Vagina (tissue), 2 donors: ENCODE measurements at regions not wholly inside any gene's neighbourhood (a gene's known extent, or its start where the extent isn't known, plus 50 kb on each side); places are given as distances from the start of the nearest gene placed in this dataset.

Experiments
- DNase-seq, 2 donors: peaks; one replicate each; pipeline ENCODE4 v3.0.0-alpha.2; 2017; ENCODE audit errors: extremely low spot score in 2 of 2
- H3K27ac ChIP-seq: fragments of 200-600 bp; sonication (generic); one replicate; pipeline ENCODE4 v1.5.1; 2019
- H3K27me3 ChIP-seq: fragments of 200-600 bp; sonication (generic); one replicate; pipeline ENCODE4 v1.5.1; 2019
- H3K36me3 ChIP-seq, 2 donors: fragments of 200-600 bp; sonication (generic); one replicate each; pipeline ENCODE4 v1.5.1; 2017 to 2019
- H3K4me1 ChIP-seq: fragments of 200-600 bp; sonication (generic); one replicate; pipeline ENCODE4 v1.5.1; 2019
- H3K4me3 ChIP-seq, 2 donors: fragments of 200-600 bp; sonication (generic); 1 replicate in 1 of 2; 2 replicates in 1 of 2; pipeline ENCODE4 v1.5.1; 2016 to 2019
- H3K9me3 ChIP-seq: fragments of 200-600 bp; sonication (generic); one replicate; pipeline ENCODE4 v1.5.1; 2019
- CTCF ChIP-seq, 3 experiments: fragments of 450-650 bp in 2 of 3; fragments of 200-600 bp in 1 of 3; sonication (generic) in 1 of 3; IDR thresholded peaks; one replicate each; pipeline ENCODE4 v1.5.1; 2017 to 2019; ENCODE audit warnings: antibody characterized with exemption in 3 of 3, mild to moderate bottlenecking in 2 of 3, moderate library complexity in 2 of 3
- POLR2A ChIP-seq, 2 donors: fragments of 450-650 bp; IDR thresholded peaks; one replicate each; pipeline ENCODE4 v1.6.1; 2017; ENCODE audit warnings: antibody characterized with exemption in 2 of 2, mild to moderate bottlenecking in 2 of 2, moderate library complexity in 2 of 2
- POLR2AphosphoS5 ChIP-seq, 2 donors: sonication (generic); formaldehyde crosslinking; IDR thresholded peaks; one replicate each; pipeline ENCODE4 v1.9.0; 2017; ENCODE audit warnings: antibody characterized with exemption in 2 of 2, mild to moderate bottlenecking in 2 of 2, low read depth in 1 of 2; ENCODE audit not compliant: insufficient read depth in 1 of 2
- intact Hi-C: fragments of 100-400 bp; cut with DNase I; formaldehyde crosslinking; loops from one replicate; pipeline ENCODE4 v1.15.1; 2023

- Histone ChIP-seq H3K36me3 (no peaks in the 10 kb centered on the region), H3K27ac (no peak overlapping the region), H3K4me3 (no peak overlapping the region), H3K27me3 (no peaks in the 10 kb centered on the region), H3K4me1 (no peaks in the 10 kb centered on the region), H3K9me3 (no peaks in the 10 kb centered on the region)
- no peak for DNase-seq
- intact Hi-C loops, result no loop called here
- no peak for TF ChIP-seq CTCF (IDR thresholded peaks at IDR 0.05)
- TF ChIP-seq POLR2AphosphoS5 (IDR thresholded peaks at IDR 0.05; ENCODE audit: insufficient read depth in 1 of 2, low read depth in 1 of 2), result no peak
- no peak for TF ChIP-seq POLR2A (IDR thresholded peaks at IDR 0.05)
These were observed 84.7 kb upstream of the ADGRF1 start for GRCh38 chr6:47126647-47127391.

- no peaks in the 10 kb centered on the region for H3K4me1 ChIP-seq
- H3K4me3 ChIP-seq, result no peak overlapping the region
- no peak for DNase-seq
- no peaks in the 10 kb centered on the region for H3K27me3 ChIP-seq
- intact Hi-C loops, result no loop called here
- no peak for TF ChIP-seq POLR2A (IDR thresholded peaks at IDR 0.05)
- no peak for TF ChIP-seq POLR2AphosphoS5 (IDR thresholded peaks at IDR 0.05; ENCODE audit: insufficient read depth in 1 of 2, low read depth in 1 of 2)
- no peak for TF ChIP-seq CTCF (IDR thresholded peaks at IDR 0.05)
- H3K36me3 ChIP-seq, result no peaks in the 10 kb centered on the region
- no peaks in the 10 kb centered on the region for H3K9me3 ChIP-seq
- no peak overlapping the region for H3K27ac ChIP-seq
These were observed 76.5 kb upstream of the ADGRF1 start for GRCh38 chr6:47118611-47119010.

- Histone ChIP-seq H3K4me3 (no peak overlapping the region), H3K4me1 (no peaks in the 10 kb centered on the region), H3K27me3 (no peaks in the 10 kb centered on the region), H3K9me3 (no peaks in the 10 kb centered on the region), H3K36me3 (no peaks in the 10 kb centered on the region), H3K27ac (no peak overlapping the region)
- TF ChIP-seq POLR2A (IDR thresholded peaks at IDR 0.05), result no peak
- TF ChIP-seq CTCF (IDR thresholded peaks at IDR 0.05), result no peak
- no peak for TF ChIP-seq POLR2AphosphoS5 (IDR thresholded peaks at IDR 0.05; ENCODE audit: insufficient read depth in 1 of 2, low read depth in 1 of 2)
- no peak for DNase-seq
- intact Hi-C loops, result no loop called here
These were observed 75.2 kb upstream of the ADGRF1 start for GRCh38 chr6:47117314-47117713.

GRCh38 chr6:47116606-47117005 is 74.5 kb upstream of the ADGRF1 start:
- Histone ChIP-seq H3K27ac (no peak overlapping the region), H3K4me3 (no peak overlapping the region), H3K36me3 (no peaks in the 10 kb centered on the region), H3K27me3 (no peaks in the 10 kb centered on the region), H3K9me3 (no peaks in the 10 kb centered on the region), H3K4me1 (no peaks in the 10 kb centered on the region)
- TF ChIP-seq CTCF (IDR thresholded peaks at IDR 0.05) (no peak), POLR2AphosphoS5 (IDR thresholded peaks at IDR 0.05; ENCODE audit: insufficient read depth in 1 of 2, low read depth in 1 of 2) (no peak), POLR2A (IDR thresholded peaks at IDR 0.05) (no peak)
- no peak for DNase-seq
- intact Hi-C loops, result no loop called here

- DNase-seq, result no peak
- intact Hi-C loops, result no loop called here
- no peaks in the 10 kb centered on the region for H3K4me1 ChIP-seq
- H3K4me3 ChIP-seq, result no peak overlapping the region
- no peaks in the 10 kb centered on the region for H3K36me3 ChIP-seq
- H3K27me3 ChIP-seq, result no peaks in the 10 kb centered on the region
- no peaks in the 10 kb centered on the region for H3K9me3 ChIP-seq
- no peak overlapping the region for H3K27ac ChIP-seq
- TF ChIP-seq POLR2AphosphoS5 (IDR thresholded peaks at IDR 0.05; ENCODE audit: insufficient read depth in 1 of 2, low read depth in 1 of 2) (no peak), POLR2A (IDR thresholded peaks at IDR 0.05) (no peak), CTCF (IDR thresholded peaks at IDR 0.05) (no peak)
These were observed 74.0 kb upstream of the ADGRF1 start for GRCh38 chr6:47116086-47116485.
